Caco-2 (cell line): ENCODE measurements at regions not wholly inside any gene's neighbourhood (a gene's known extent, or its start where the extent isn't known, plus 50 kb on each side); places are given as distances from the start of the nearest gene placed in this dataset.

Experiments
- BruUV-seq: library from RNA; stranded (reverse); fragments of 400-500 nt; replicated peaks from 2 replicates; lab custom pipeline; 2021; lab: Mats Ljungman, UMichigan
- CTCF ChIA-PET: fragments of 300-600 bp; sonication (Branson Sonifier 250); formaldehyde crosslinking; loops from one replicate; lab custom pipeline; 2022; ENCODE audit warnings: antibody characterized with exemption; lab: Charles Lee
- POLR2A ChIA-PET: fragments of 300-600 bp; sonication (Branson Sonifier 250); formaldehyde crosslinking; loops from one replicate; lab custom pipeline; 2022; ENCODE audit warnings: antibody characterized with exemption; lab: Charles Lee
- DNase-seq, 2 experiments: peaks; one replicate each; pipeline versions ENCODE4 v3.0.0 to v3.0.0-alpha.2; 2020 to 2022
- H3K27me3 ChIP-seq: replicated peaks from 2 replicates; pipeline ENCODE4 v1.6.0; 2011; ENCODE audit warnings: low read length; ENCODE audit not compliant: control insufficient read depth, insufficient read depth
- H3K36me3 ChIP-seq: 2 replicates; pipeline ENCODE4 v1.5.1; 2011; ENCODE audit warnings: low read length; ENCODE audit not compliant: control insufficient read depth, insufficient read depth
- H3K4me1 ChIP-seq: fragments of 250-450 bp; sonication (Bioruptor Pico); 2 replicates; pipeline ENCODE4 v1.5.1; 2020; ENCODE audit warnings: mild to moderate bottlenecking
- H3K4me3 ChIP-seq: 2 replicates; pipeline ENCODE4 v1.5.1; 2011; ENCODE audit warnings: low read depth, mild to moderate bottlenecking, control low read depth, low read length
- H3K9me3 ChIP-seq: fragments of 250-450 bp; sonication (Bioruptor Pico); 2 replicates; pipeline ENCODE4 v1.5.1; 2020; ENCODE audit warnings: mild to moderate bottlenecking, moderate library complexity
- H3K27ac Mint-ChIP-seq: one replicate; pipeline ENCODE4 v1.8.0; 2022; ENCODE audit warnings: mixed read lengths; ENCODE audit not compliant: unreplicated experiment
- H3K27me3 Mint-ChIP-seq: one replicate; pipeline ENCODE4 v1.8.0; 2022; ENCODE audit warnings: mixed read lengths; ENCODE audit not compliant: insufficient read depth, unreplicated experiment
- H3K36me3 Mint-ChIP-seq: one replicate; pipeline ENCODE4 v1.8.0; 2022; ENCODE audit warnings: mild to moderate bottlenecking, mixed read lengths; ENCODE audit not compliant: insufficient read depth, unreplicated experiment
- H3K4me1 Mint-ChIP-seq: one replicate; pipeline ENCODE4 v1.8.0; 2022; ENCODE audit warnings: low read depth, mixed read lengths; ENCODE audit not compliant: unreplicated experiment
- H3K4me3 Mint-ChIP-seq: one replicate; pipeline ENCODE4 v1.8.0; 2022; ENCODE audit warnings: mild to moderate bottlenecking, moderate library complexity, mixed read lengths; ENCODE audit not compliant: unreplicated experiment
- H3K9me3 Mint-ChIP-seq: one replicate; pipeline ENCODE4 v1.8.0; 2022; ENCODE audit warnings: mixed read lengths; ENCODE audit not compliant: unreplicated experiment
- CTCF ChIP-seq, 2 experiments: fragments of 200-600 bp in 1 of 2; IDR thresholded peaks; 1 replicate in 1 of 2; 2 replicates in 1 of 2; pipeline versions ENCODE4 v1.5.1 to v1.8.0; 2011 to 2022; ENCODE audit warnings: antibody characterized with exemption in 1 of 2, control low read depth in 1 of 2, inconsistent platforms in 1 of 2, low read depth in 1 of 2, low read length in 1 of 2, mild to moderate bottlenecking in 1 of 2, moderate library complexity in 1 of 2; ENCODE audit not compliant: insufficient read depth in 1 of 2, severe bottlenecking in 1 of 2, unreplicated experiment in 1 of 2
- intact Hi-C: fragments of 100-400 bp; cut with micrococcal nuclease; formaldehyde crosslinking; loops from one replicate; pipeline ENCODE4 v1.10.0; 2022; ENCODE audit not compliant: unreplicated experiment

- Mint-ChIP-seq H3K4me3 (no peak overlapping the region), H3K27ac (no peak overlapping the region), H3K9me3 (no peaks in the 10 kb centered on the region), H3K4me1 (no peaks in the 10 kb centered on the region), H3K36me3 (no peaks in the 10 kb centered on the region), H3K27me3 (peaks cover 4% of the 10 kb centered on the region)
- intact Hi-C loops = no loop called here
- no peaks in the 10 kb centered on the region for H3K36me3 ChIP-seq
- BruUV-seq = no TSS peak
- CTCF ChIA-PET = no interaction called here
- POLR2A ChIA-PET = no interaction called here
- no peaks in the 10 kb centered on the region for H3K9me3 ChIP-seq
- no peak for DNase-seq
- H3K4me1 ChIP-seq = no peaks in the 10 kb centered on the region
- H3K4me3 ChIP-seq = no peak overlapping the region
- H3K27me3 ChIP-seq = no peaks in the 10 kb centered on the region
- TF ChIP-seq CTCF (IDR thresholded peaks at IDR 0.05; ENCODE audit: insufficient read depth in 1 of 2, low read depth in 1 of 2, low read length in 1 of 2, severe bottlenecking in 1 of 2, unreplicated experiment in 1 of 2) = no peak
Observed at GRCh38 chr5:13359344-13359743, 585.1 kb downstream of the DNAH5 start.

GRCh38 chr5:13358342-13358741 is 586.1 kb downstream of the DNAH5 start:
- ChIA-PET CTCF (no interaction called here), POLR2A (no interaction called here)
- no peaks in the 10 kb centered on the region for H3K9me3 ChIP-seq
- Mint-ChIP-seq H3K4me1 (no peaks in the 10 kb centered on the region), H3K27me3 (peaks cover 4% of the 10 kb centered on the region), H3K4me3 (no peak overlapping the region), H3K36me3 (no peaks in the 10 kb centered on the region), H3K9me3 (no peaks in the 10 kb centered on the region), H3K27ac (no peak overlapping the region)
- H3K36me3 ChIP-seq = no peaks in the 10 kb centered on the region
- H3K4me1 ChIP-seq = no peaks in the 10 kb centered on the region
- no peak overlapping the region for H3K4me3 ChIP-seq
- no TSS peak for BruUV-seq
- no peaks in the 10 kb centered on the region for H3K27me3 ChIP-seq
- DNase-seq = no peak
- intact Hi-C loops = no loop called here
- TF ChIP-seq CTCF (IDR thresholded peaks at IDR 0.05; ENCODE audit: insufficient read depth in 1 of 2, low read depth in 1 of 2, low read length in 1 of 2, severe bottlenecking in 1 of 2, unreplicated experiment in 1 of 2) = no peak

- no peak for TF ChIP-seq CTCF (IDR thresholded peaks at IDR 0.05; ENCODE audit: insufficient read depth in 1 of 2, low read depth in 1 of 2, low read length in 1 of 2, severe bottlenecking in 1 of 2, unreplicated experiment in 1 of 2)
- Histone ChIP-seq H3K36me3 (no peaks in the 10 kb centered on the region), H3K4me1 (no peaks in the 10 kb centered on the region), H3K9me3 (no peaks in the 10 kb centered on the region), H3K4me3 (no peak overlapping the region), H3K27me3 (no peaks in the 10 kb centered on the region)
- DNase-seq = no peak
- ChIA-PET CTCF (no interaction called here), POLR2A (no interaction called here)
- no peaks in the 10 kb centered on the region for H3K36me3 Mint-ChIP-seq
- peaks cover 4% of the 10 kb centered on the region for H3K27me3 Mint-ChIP-seq
- intact Hi-C loops = no loop called here
- H3K4me1 Mint-ChIP-seq = no peaks in the 10 kb centered on the region
- H3K4me3 Mint-ChIP-seq = no peak overlapping the region
- H3K27ac Mint-ChIP-seq = no peak overlapping the region
- no TSS peak for BruUV-seq
- no peaks in the 10 kb centered on the region for H3K9me3 Mint-ChIP-seq
Observed at GRCh38 chr5:13357929-13358328, 586.6 kb downstream of the DNAH5 start.
